ENCODE measurements at regions not wholly inside any gene's neighbourhood (a gene's known extent, or its start where the extent isn't known, plus 50 kb on each side); places are given as distances from the start of the nearest gene placed in this dataset.

DNA sequence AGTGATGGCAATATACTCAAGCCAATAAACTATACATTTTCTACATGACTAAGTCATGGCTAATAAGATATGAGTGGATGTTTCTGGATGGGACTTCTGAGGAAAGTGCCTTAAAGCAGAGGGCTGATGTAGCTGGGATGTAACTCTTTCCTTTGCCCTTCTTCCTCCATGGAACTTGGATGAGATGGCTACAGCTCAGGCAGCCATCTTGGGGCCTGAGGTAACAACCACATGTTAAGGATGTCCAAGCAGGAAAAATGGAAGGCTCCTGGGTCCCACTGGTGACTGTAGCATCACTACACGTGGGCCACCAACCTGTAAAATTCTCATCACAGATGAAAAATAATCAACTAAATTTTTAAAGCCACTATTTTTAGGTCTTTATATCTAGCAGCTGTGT, 54.4 kb upstream of the GRIP1 start:
- CTCF ChIA-PET (ENCODE audit: partially characterized antibody): no interaction called here
- no peak for DNase-seq

DNA sequence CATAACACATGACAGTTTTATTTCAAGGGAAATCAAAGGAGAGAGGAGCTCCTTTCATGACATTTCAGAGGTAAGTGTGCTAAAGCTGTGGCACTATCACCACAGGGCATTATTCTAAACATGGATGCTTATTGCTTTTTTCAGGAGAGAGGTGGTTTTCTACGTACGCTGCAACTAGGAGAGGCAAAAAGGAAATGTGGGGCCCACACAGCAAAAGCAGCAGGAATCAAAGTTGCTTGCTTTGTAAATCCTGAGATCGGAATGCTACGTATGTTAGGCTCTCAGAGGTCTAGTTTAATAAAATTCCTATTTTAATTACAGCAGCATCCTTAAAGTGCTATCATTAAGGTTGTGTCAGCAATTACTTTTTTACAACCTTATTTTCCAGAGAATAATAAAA, 55.0 kb upstream of the GRIP1 start:
- POLR2A ChIA-PET (ENCODE audit: partially characterized antibody): no interaction called here
- Histone ChIP-seq H3K27ac (ENCODE audit: low read depth, low read length) (no peak overlapping the region), H3K9me3 (ENCODE audit: control insufficient read depth in 1 of 2, low read length in 2 of 2) (no peaks in the 10 kb centered on the region), H3K4me1 (ENCODE audit: insufficient read depth, low read length) (no peaks in the 10 kb centered on the region), H3K36me3 (ENCODE audit: insufficient read depth, low read length) (no peaks in the 10 kb centered on the region), H3K27me3 (ENCODE audit: insufficient read depth, low read length) (no peaks in the 10 kb centered on the region), H3K4me3 (ENCODE audit: low read length in 2 of 2) (no peak overlapping the region)
- Mint-ChIP-seq H3K36me3 (no peaks in the 10 kb centered on the region), H3K4me1 (peaks cover 0 to 9% (median 2%) of the 10 kb centered on the region in 4 donors), H3K27ac (peak overlapping the region in 1 of 7 donors; percentile 63), H3K9me3 (peaks cover 0 to 4% (median 0%) of the 10 kb centered on the region in 8 donors), H3K27me3 (peaks cover 3 to 8% of the 10 kb centered on the region in 2 donors), H3K4me3 (no peak overlapping the region)
- DNase-seq: no peak
- CTCF ChIA-PET (ENCODE audit: partially characterized antibody): no interaction called here
- intact Hi-C loops (cut with micrococcal nuclease): no loop called here

More for the DNA sequence above, 54.4 kb upstream of the GRIP1 start:
- Mint-ChIP-seq H3K4me3 (no peak overlapping the region), H3K27ac (no peak overlapping the region), H3K36me3 (no peaks in the 10 kb centered on the region), H3K27me3 (peaks cover 3 to 6% of the 10 kb centered on the region in 2 donors), H3K4me1 (peaks cover 0 to 9% (median 2%) of the 10 kb centered on the region in 4 donors), H3K9me3 (peaks cover 0 to 4% (median 0%) of the 10 kb centered on the region in 8 donors)
- Histone ChIP-seq H3K9me3 (ENCODE audit: control insufficient read depth in 1 of 2, low read length in 2 of 2) (no peaks in the 10 kb centered on the region), H3K4me3 (ENCODE audit: low read length in 2 of 2) (no peak overlapping the region), H3K4me1 (ENCODE audit: insufficient read depth, low read length) (no peaks in the 10 kb centered on the region), H3K27me3 (ENCODE audit: insufficient read depth, low read length) (no peaks in the 10 kb centered on the region), H3K36me3 (ENCODE audit: insufficient read depth, low read length) (no peaks in the 10 kb centered on the region), H3K27ac (ENCODE audit: low read depth, low read length) (no peak overlapping the region)
- intact Hi-C loops (cut with micrococcal nuclease): no loop called here
- POLR2A ChIA-PET (ENCODE audit: partially characterized antibody): no interaction called here

DNA sequence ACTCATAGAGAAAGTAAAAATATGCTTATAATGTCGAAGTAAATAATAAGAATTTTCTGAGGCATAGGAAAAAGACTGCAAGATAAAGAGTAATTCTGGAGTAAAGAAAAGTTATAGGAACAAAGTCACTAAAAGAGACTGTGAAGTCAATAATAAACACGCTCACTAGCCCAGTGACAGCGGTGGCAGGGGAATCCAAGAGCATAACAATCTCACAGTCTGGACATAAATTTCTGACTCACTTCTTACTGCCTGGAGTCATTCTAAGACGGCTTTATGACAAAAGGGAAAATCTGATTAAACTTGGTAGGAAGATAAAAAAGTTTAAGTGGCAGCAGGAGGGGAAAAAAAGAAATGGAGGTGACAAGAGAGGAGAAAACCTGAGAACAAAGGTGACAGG, 56.4 kb upstream of the GRIP1 start:
- Histone ChIP-seq H3K27ac (ENCODE audit: low read depth, low read length) (no peak overlapping the region), H3K4me3 (ENCODE audit: low read length in 2 of 2) (no peak overlapping the region), H3K4me1 (ENCODE audit: insufficient read depth, low read length) (no peaks in the 10 kb centered on the region), H3K36me3 (ENCODE audit: insufficient read depth, low read length) (no peaks in the 10 kb centered on the region), H3K9me3 (ENCODE audit: control insufficient read depth in 1 of 2, low read length in 2 of 2) (no peaks in the 10 kb centered on the region), H3K27me3 (ENCODE audit: insufficient read depth, low read length) (no peaks in the 10 kb centered on the region)
- intact Hi-C loops (cut with micrococcal nuclease): no loop called here
- DNase-seq: no peak
- POLR2A ChIA-PET (ENCODE audit: partially characterized antibody): no interaction called here
- Mint-ChIP-seq H3K9me3 (peaks cover 0 to 4% (median 0%) of the 10 kb centered on the region in 8 donors), H3K4me3 (no peak overlapping the region), H3K4me1 (peaks cover 0 to 9% (median 2%) of the 10 kb centered on the region in 4 donors), H3K27ac (peak overlapping the region in 1 of 7 donors; percentile 4), H3K36me3 (no peaks in the 10 kb centered on the region), H3K27me3 (peaks cover 6 to 10% of the 10 kb centered on the region in 2 donors)
- CTCF ChIA-PET (ENCODE audit: partially characterized antibody): no interaction called here

DNA sequence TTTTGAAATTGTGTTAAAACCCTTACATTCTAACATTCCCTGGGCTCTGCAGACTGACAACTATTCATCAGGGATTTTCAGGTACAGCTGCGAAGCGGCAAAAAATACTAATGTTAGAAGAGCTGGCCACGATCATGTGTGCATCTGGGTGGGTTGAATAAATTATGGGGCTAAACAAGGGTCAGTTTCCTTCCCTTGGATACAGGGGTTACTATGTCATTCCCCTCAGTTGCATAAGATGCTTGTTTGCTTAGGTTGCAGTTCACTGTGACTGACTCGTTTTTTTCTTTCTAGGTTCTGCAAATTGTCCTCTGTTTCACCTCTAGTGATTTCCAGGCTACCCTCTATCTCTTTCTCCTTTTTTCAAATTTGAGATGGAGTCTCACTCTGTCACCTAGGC, 58.1 kb upstream of the GRIP1 start:
- peaks cover 0 to 12% (median 2%) of the 10 kb centered on the region in 4 donors for H3K4me1 Mint-ChIP-seq
- H3K4me1 ChIP-seq (ENCODE audit: insufficient read depth, low read length): no peaks in the 10 kb centered on the region
- ChIA-PET CTCF (ENCODE audit: partially characterized antibody) (no interaction called here), POLR2A (ENCODE audit: partially characterized antibody) (no interaction called here)
- H3K36me3 ChIP-seq (ENCODE audit: insufficient read depth, low read length): no peaks in the 10 kb centered on the region
- no peak overlapping the region for H3K4me3 ChIP-seq (ENCODE audit: low read length in 2 of 2)
- no peaks in the 10 kb centered on the region for H3K36me3 Mint-ChIP-seq
- no peak for DNase-seq
- no peak overlapping the region for H3K27ac Mint-ChIP-seq
- H3K27me3 ChIP-seq (ENCODE audit: insufficient read depth, low read length): no peaks in the 10 kb centered on the region
- H3K9me3 ChIP-seq (ENCODE audit: control insufficient read depth in 1 of 2, low read length in 2 of 2): no peaks in the 10 kb centered on the region
- peaks cover 6 to 12% of the 10 kb centered on the region in 2 donors for H3K27me3 Mint-ChIP-seq
- peaks cover 0 to 4% (median 0%) of the 10 kb centered on the region in 8 donors for H3K9me3 Mint-ChIP-seq
- peak overlapping the region in 1 of 8 donors; percentile 5 for H3K4me3 Mint-ChIP-seq
- H3K27ac ChIP-seq (ENCODE audit: low read depth, low read length): no peak overlapping the region
- intact Hi-C loops (cut with micrococcal nuclease): no loop called here

DNA sequence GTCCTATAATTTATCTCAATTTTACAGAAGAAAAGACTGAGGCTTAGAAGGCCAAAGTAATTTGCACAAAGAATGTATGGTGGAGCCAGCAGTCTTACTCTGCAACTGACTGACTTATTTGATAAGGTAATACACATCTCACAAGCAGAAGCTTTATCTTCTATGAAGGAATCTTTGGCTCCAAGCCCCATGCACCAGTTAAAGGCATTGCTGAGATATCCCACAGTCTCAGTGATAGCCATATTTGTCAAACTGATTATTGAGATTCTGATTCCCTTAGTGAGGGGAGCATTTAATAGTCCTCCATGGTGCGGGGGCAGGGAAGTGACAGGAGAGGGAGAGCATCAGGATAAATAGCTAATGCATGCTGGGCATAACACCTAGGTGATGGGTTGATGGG, 60.4 kb upstream of the GRIP1 start:
- H3K4me1 Mint-ChIP-seq: peaks cover 4 to 26% (median 11%) of the 10 kb centered on the region in 4 donors
- Histone ChIP-seq H3K27me3 (ENCODE audit: insufficient read depth, low read length) (no peaks in the 10 kb centered on the region), H3K27ac (ENCODE audit: low read depth, low read length) (no peak overlapping the region), H3K4me3 (ENCODE audit: low read length in 2 of 2) (no peak overlapping the region), H3K36me3 (ENCODE audit: insufficient read depth, low read length) (no peaks in the 10 kb centered on the region), H3K4me1 (ENCODE audit: insufficient read depth, low read length) (no peaks in the 10 kb centered on the region), H3K9me3 (ENCODE audit: control insufficient read depth in 1 of 2, low read length in 2 of 2) (no peaks in the 10 kb centered on the region)
- H3K9me3 Mint-ChIP-seq: peaks cover 0 to 4% (median 0%) of the 10 kb centered on the region in 8 donors
- peaks cover 6 to 12% of the 10 kb centered on the region in 2 donors for H3K27me3 Mint-ChIP-seq
- H3K36me3 Mint-ChIP-seq: no peaks in the 10 kb centered on the region
- no peak overlapping the region for H3K4me3 Mint-ChIP-seq
- intact Hi-C loops (cut with micrococcal nuclease): no loop called here
- no peak overlapping the region for H3K27ac Mint-ChIP-seq
- POLR2A ChIA-PET (ENCODE audit: partially characterized antibody): no interaction called here
- CTCF ChIA-PET (ENCODE audit: partially characterized antibody): no interaction called here
- DNase-seq: peak in 1 of 5 donors; percentile 13

DNA sequence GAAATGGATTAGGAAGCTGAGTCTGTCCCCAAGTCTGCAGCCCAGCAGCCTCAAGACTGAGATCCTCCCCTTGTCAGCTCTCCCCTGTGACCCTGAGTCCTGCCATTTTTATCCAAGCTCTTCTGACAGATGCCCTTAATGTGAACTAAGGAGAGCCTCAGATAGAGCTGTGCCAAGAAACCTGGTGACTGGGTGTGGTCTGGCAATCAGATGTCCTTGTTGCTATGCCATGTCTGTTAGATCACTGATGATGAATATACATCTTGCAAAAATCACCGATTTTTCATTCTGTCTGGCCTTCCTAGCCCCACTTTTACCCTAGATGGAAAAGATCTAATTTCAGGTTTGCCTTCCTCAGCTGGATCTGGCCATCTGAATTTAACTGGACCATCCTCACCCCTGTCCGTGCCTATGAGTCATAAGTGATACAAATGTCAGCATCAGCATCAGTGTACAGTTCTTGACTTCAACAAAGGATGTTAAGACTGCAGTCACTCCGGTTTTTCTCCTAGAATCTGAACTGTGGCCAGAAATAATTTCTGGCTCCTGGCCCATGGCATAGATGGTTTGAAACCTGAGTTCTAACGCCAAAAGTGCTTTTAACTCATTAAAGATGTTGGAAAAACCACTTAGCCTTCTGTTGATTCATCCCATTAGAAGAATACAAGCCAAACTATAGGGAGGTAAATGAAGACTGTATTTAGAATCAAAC, 61.2 kb upstream of the GRIP1 start:
- H3K4me3 ChIP-seq (ENCODE audit: low read length in 2 of 2): no peak overlapping the region
- H3K9me3 ChIP-seq (ENCODE audit: control insufficient read depth in 1 of 2, low read length in 2 of 2): no peaks in the 10 kb centered on the region
- Mint-ChIP-seq H3K27ac (no peak overlapping the region), H3K36me3 (no peaks in the 10 kb centered on the region), H3K4me3 (no peak overlapping the region), H3K9me3 (peaks cover 0 to 4% (median 0%) of the 10 kb centered on the region in 8 donors), H3K4me1 (peaks cover 7 to 24% (median 11%) of the 10 kb centered on the region in 4 donors), H3K27me3 (peaks cover 6 to 12% of the 10 kb centered on the region in 2 donors)
- ChIA-PET POLR2A (ENCODE audit: partially characterized antibody) (no interaction called here), CTCF (ENCODE audit: partially characterized antibody) (no interaction called here)
- no peaks in the 10 kb centered on the region for H3K4me1 ChIP-seq (ENCODE audit: insufficient read depth, low read length)
- H3K36me3 ChIP-seq (ENCODE audit: insufficient read depth, low read length): no peaks in the 10 kb centered on the region
- no peaks in the 10 kb centered on the region for H3K27me3 ChIP-seq (ENCODE audit: insufficient read depth, low read length)
- H3K27ac ChIP-seq (ENCODE audit: low read depth, low read length): no peak overlapping the region
- intact Hi-C loops (cut with micrococcal nuclease): no loop called here
- DNase-seq: no peak

DNA sequence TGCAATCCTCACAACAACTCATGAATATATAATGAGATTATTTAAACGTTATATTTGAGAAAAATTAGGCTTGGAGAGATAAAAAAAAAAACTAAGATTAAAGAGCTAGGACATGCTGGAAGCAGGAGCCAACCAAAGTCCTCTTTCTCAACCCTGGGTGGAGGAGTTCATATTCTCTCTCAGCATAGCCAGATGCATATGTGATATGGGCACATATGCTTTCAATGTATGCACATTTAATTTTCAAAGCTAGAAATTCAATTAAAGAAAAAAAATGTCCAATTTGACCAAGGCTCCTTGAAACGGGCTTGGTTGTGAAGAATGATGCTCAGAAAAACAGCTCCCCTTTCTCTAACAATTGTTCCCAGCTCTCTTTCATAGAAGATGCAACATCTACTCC, 61.9 kb upstream of the GRIP1 start:
- Histone ChIP-seq H3K36me3 (ENCODE audit: insufficient read depth, low read length) (no peaks in the 10 kb centered on the region), H3K9me3 (ENCODE audit: control insufficient read depth in 1 of 2, low read length in 2 of 2) (no peaks in the 10 kb centered on the region), H3K27me3 (ENCODE audit: insufficient read depth, low read length) (no peaks in the 10 kb centered on the region), H3K4me3 (ENCODE audit: low read length in 2 of 2) (no peak overlapping the region), H3K4me1 (ENCODE audit: insufficient read depth, low read length) (no peaks in the 10 kb centered on the region), H3K27ac (ENCODE audit: low read depth, low read length) (no peak overlapping the region)
- Mint-ChIP-seq H3K27me3 (peaks cover 3 to 12% of the 10 kb centered on the region in 2 donors), H3K4me1 (peaks cover 7 to 18% (median 9%) of the 10 kb centered on the region in 4 donors), H3K27ac (no peak overlapping the region), H3K36me3 (no peaks in the 10 kb centered on the region), H3K4me3 (no peak overlapping the region), H3K9me3 (peaks cover 0 to 4% (median 0%) of the 10 kb centered on the region in 8 donors)
- POLR2A ChIA-PET (ENCODE audit: partially characterized antibody): interaction anchor here (0.6 kb wide), 1 partner anchor 159 kb away, joined by 3 read pairs; no protein-coding TSS in a partner anchor
- CTCF ChIA-PET (ENCODE audit: partially characterized antibody): no interaction called here
- intact Hi-C loops (cut with micrococcal nuclease): no loop called here
- no peak for DNase-seq
